ENCODE measurements at regions not wholly inside any gene's neighbourhood (a gene's known extent, or its start where the extent isn't known, plus 50 kb on each side); places are given as distances from the start of the nearest gene placed in this dataset.
"Not testable (repeated sequence)": the region's sequence is repeated elsewhere in the genome, so short reads cannot be mapped to it uniquely, and the experiment has no call there.

DNA sequence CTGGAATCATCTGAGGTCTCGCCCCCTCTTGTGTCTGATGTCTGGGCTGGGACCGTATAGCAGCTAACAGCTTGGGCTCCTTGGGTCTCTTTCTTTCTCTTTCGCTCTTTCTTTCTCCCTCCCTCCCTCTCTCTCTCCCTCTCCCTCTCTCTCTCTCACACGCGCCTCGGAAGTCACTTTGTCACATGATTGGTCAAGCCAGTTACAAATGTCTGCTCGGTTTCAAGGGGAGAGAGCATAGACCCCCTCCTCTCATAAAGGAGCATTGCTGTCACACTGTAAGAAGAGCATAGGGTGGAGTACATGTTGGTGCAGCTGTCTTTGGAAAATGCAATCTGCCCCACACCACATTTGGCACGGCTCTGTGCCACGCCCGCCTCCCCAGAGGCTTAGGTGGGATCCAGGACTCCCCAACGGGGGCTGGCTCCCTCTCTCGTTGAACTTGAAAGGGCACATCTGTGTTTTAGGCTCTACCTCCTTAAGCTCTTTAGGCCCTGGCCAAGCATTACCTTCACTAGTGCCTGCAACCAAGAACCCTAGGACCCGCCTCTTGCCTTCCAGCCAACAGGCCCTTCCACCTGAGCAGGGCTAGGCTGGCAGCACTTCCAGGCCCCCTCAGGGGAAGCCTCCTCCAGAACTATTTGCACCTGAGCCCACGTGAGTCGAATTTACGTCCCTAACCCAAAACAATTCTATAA lies 61.9 kb upstream of the CACUL1 start:
- no peak for FAIRE-seq
- TF ChIP-seq SPI1 (IDR thresholded peaks at IDR 0.05; ENCODE audit: low read depth, low read length) (no peak), TAF1 (IDR thresholded peaks at IDR 0.05; ENCODE audit: low read depth, low read length) (no peak), PAX5 (IDR thresholded peaks at IDR 0.05; ENCODE audit: insufficient read depth, low read length, severe bottlenecking) (no peak), POLR2AphosphoS5 (IDR thresholded peaks at IDR 0.05; ENCODE audit: low read depth, low read length) (no peak), POU2F2 (IDR thresholded peaks at IDR 0.05; ENCODE audit: low read depth, low read length) (no peak), POLR2A (IDR thresholded peaks at IDR 0.05; ENCODE audit: low read depth, low read length) (no peak)

DNA sequence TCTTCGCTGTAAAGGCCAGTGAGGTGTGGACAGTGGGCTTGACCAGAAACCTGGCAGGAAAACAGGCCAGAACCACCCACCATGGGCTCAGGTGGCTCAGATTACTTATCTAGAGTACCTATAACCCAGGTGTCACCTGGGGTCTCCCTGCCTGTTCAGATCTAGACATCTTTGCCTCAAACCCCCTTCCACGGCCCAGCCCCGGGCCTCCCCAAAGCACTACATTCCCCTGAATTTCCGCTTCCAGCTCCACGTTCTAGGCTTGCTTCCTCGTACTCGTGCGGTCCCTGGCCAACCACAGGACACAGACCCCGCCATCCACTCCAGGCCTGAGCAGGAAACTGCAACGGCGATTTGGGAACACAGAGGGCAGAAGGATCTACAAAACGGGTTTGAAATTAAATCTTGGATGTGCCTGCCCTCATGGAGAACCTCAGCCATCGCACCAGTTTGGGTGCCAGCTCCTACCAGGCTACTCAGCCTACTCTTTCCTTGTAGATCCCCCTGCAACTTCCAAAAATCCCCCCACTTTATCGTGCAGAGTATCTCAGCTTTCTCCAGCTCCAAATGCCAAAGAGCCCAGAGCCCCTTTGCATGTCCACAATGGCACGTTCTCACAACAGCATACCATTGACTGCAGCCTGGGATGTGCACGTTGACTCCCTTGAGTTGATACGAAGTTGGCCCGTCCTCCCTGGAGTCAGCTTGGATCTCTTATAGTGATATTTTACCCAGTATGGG lies 62.7 kb upstream of the CACUL1 start:
- FAIRE-seq (no peak), DNase-seq (ENCODE audit: insufficient read length, low spot score) (no peak)
- TF ChIP-seq POU2F2 (IDR thresholded peaks at IDR 0.05; ENCODE audit: low read depth, low read length) (no peak), POLR2AphosphoS5 (IDR thresholded peaks at IDR 0.05; ENCODE audit: low read depth, low read length) (no peak), SPI1 (IDR thresholded peaks at IDR 0.05; ENCODE audit: low read depth, low read length) (no peak), PAX5 (IDR thresholded peaks at IDR 0.05; ENCODE audit: insufficient read depth, low read length, severe bottlenecking) (no peak)

More for the DNA sequence above, 61.9 kb upstream of the CACUL1 start:
- DNase-seq (ENCODE audit: insufficient read length, low spot score), result no peak

DNA sequence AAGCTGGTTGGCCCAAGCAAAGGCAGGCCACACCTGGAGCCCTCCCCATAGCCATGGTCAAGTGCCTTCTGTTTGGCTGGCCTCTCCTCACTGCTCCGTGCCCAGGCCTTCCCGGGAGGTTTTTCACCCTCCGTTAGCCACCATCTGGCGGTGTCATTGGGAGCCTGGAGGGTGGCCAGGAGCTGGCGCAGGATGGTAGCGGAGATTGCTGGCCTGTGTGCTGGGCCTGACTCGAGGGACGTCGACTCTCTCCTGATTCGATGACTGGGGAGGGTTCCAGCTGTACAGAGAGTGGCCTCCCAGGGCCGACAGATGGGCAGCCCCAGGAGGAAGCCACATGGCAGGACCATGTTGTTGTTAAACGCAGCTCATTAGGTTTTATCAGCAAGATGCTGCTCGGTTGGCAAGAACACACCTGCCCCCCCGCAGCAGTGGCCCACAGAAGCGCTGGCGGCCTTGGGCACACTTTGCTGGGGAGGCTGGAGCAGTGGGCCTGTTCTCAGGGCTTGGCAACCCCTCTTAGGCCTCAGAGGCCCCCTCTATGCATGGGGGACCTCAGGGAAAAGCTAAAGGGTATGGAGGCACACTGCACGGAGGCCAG lies 64.0 kb upstream of the CACUL1 start:
- TF ChIP-seq POLR2AphosphoS5 (IDR thresholded peaks at IDR 0.05; ENCODE audit: low read depth, low read length) (no peak), POLR2A (IDR thresholded peaks at IDR 0.05; ENCODE audit: low read depth, low read length) (no peak), PAX5 (IDR thresholded peaks at IDR 0.05; ENCODE audit: insufficient read depth, low read length, severe bottlenecking) (no peak), TAF1 (IDR thresholded peaks at IDR 0.05; ENCODE audit: low read depth, low read length) (no peak)
- no peak for FAIRE-seq
- DNase-seq (ENCODE audit: insufficient read length, low spot score), result no peak

- TF ChIP-seq POLR2A (IDR thresholded peaks at IDR 0.05; ENCODE audit: low read depth, low read length), result no peak
- no peak for TF ChIP-seq POLR2AphosphoS5 (IDR thresholded peaks at IDR 0.05; ENCODE audit: low read depth, low read length)
- TF ChIP-seq POU2F2 (IDR thresholded peaks at IDR 0.05; ENCODE audit: low read depth, low read length), result no peak
- TF ChIP-seq PAX5 (IDR thresholded peaks at IDR 0.05; ENCODE audit: insufficient read depth, low read length, severe bottlenecking), result no peak
- TF ChIP-seq TAF1 (IDR thresholded peaks at IDR 0.05; ENCODE audit: low read depth, low read length), result no peak
- TF ChIP-seq SPI1 (IDR thresholded peaks at IDR 0.05; ENCODE audit: low read depth, low read length), result no peak
- DNase-seq (ENCODE audit: insufficient read length, low spot score) (no peak), FAIRE-seq (no peak)
Measured at GRCh38 chr10:118820326-118821116, 65.8 kb upstream of the CACUL1 start.

GRCh38 chr10:118823256-118823907 lies 68.6 kb upstream of the CACUL1 start:
- no peak for DNase-seq (ENCODE audit: insufficient read length, low spot score)
- FAIRE-seq, result no peak

DNA sequence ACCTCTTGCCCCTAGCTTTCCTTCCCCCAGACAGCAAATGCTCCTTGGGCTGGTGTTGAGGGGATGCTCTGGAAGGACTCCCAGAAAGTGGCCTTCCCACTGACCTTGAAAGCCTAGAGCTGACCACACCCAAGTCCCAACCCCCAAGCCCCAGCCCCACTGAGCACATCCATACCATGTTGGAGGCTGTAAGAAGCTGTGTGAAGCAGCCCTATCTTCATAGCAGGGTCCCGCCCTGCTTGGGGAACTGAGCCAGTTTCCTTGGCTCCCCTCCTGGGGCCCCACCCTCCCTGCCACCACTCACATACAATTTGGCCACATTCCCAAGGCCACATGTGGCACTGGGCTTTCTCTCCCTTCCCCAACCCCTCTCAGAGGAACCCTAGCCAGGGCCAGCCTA lies 72.3 kb upstream of the CACUL1 start:
- FAIRE-seq (no peak), DNase-seq (ENCODE audit: insufficient read length, low spot score) (no peak)
- TF ChIP-seq POLR2AphosphoS5 (IDR thresholded peaks at IDR 0.05; ENCODE audit: low read depth, low read length) (no peak), POU2F2 (IDR thresholded peaks at IDR 0.05; ENCODE audit: low read depth, low read length) (no peak), TAF1 (IDR thresholded peaks at IDR 0.05; ENCODE audit: low read depth, low read length) (no peak), SPI1 (IDR thresholded peaks at IDR 0.05; ENCODE audit: low read depth, low read length) (no peak), POLR2A (IDR thresholded peaks at IDR 0.05; ENCODE audit: low read depth, low read length) (no peak), PAX5 (IDR thresholded peaks at IDR 0.05; ENCODE audit: insufficient read depth, low read length, severe bottlenecking) (no peak)

More at GRCh38 chr10:118823256-118823907, 68.6 kb upstream of the CACUL1 start:
- TF ChIP-seq PAX5 (IDR thresholded peaks at IDR 0.05; ENCODE audit: insufficient read depth, low read length, severe bottlenecking) (no peak), POLR2A (IDR thresholded peaks at IDR 0.05; ENCODE audit: low read depth, low read length) (no peak), TAF1 (IDR thresholded peaks at IDR 0.05; ENCODE audit: low read depth, low read length) (no peak), SPI1 (IDR thresholded peaks at IDR 0.05; ENCODE audit: low read depth, low read length) (no peak), POU2F2 (IDR thresholded peaks at IDR 0.05; ENCODE audit: low read depth, low read length) (no peak), POLR2AphosphoS5 (IDR thresholded peaks at IDR 0.05; ENCODE audit: low read depth, low read length) (no peak)

DNA sequence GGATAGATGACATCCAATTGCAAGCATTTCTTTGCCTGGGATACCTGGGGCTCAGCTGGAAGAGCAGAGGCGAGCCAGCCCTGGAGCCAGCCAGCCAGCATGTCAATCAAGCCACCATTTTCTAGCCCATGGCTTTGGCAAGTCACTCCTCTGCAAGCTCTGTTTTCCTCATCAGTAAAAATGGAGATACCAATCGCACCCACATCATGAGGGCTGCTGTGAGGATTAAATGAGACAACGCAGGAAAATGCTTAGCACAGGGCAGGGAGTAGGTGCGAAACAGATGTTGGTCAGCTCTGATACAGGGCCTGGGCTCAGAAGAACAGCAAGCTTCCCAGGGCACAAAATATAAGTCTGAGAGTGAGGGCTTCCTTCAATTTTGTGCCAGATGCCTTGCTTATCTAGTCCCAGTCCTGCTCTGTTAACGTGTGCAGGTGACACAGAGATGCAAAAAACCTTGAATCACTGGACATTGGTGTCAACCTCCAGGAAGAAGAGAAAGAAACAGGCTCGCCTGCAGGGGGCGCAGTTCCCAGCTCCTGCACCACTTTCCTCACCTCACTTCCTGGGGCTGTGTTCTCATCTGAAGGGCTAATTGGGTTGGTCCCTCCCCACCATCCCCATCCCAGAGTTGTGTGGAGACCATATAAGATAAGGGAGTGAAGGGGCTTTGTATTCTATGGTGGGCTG lies 72.8 kb upstream of the CACUL1 start:
- no peak for TF ChIP-seq SPI1 (IDR thresholded peaks at IDR 0.05; ENCODE audit: low read depth, low read length)
- no peak for TF ChIP-seq POLR2AphosphoS5 (IDR thresholded peaks at IDR 0.05; ENCODE audit: low read depth, low read length)
- TF ChIP-seq POLR2A (IDR thresholded peaks at IDR 0.05; ENCODE audit: low read depth, low read length), result no peak
- no peak for TF ChIP-seq TAF1 (IDR thresholded peaks at IDR 0.05; ENCODE audit: low read depth, low read length)
- TF ChIP-seq PAX5 (IDR thresholded peaks at IDR 0.05; ENCODE audit: insufficient read depth, low read length, severe bottlenecking), result no peak
- FAIRE-seq, result no peak
- no peak for DNase-seq (ENCODE audit: insufficient read length, low spot score)

DNA sequence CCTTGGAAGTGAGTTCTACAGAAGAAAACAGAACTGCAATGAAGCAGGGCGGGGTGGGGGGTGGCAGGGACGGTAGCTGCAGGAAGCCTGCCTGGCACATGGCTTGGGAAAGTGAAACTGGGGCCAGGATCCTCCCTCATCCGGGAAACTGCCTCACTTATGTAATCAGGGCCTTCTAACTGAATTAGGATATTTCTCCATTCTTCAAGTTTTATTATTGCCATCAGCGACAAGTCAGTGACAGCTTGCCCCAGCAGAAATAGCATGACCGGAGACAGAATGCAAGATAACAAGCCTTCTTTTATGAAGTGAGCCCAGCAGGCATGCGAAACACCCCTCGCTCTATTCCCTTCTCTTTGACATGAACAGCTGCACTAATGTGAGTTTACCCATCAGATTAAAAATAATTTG lies 77.5 kb upstream of the CACUL1 start:
- FAIRE-seq, result no peak
- no peak for TF ChIP-seq POLR2A (IDR thresholded peaks at IDR 0.05; ENCODE audit: low read depth, low read length)
- TF ChIP-seq SPI1 (IDR thresholded peaks at IDR 0.05; ENCODE audit: low read depth, low read length), result no peak
- no peak for TF ChIP-seq PAX5 (IDR thresholded peaks at IDR 0.05; ENCODE audit: insufficient read depth, low read length, severe bottlenecking)
- TF ChIP-seq TAF1 (IDR thresholded peaks at IDR 0.05; ENCODE audit: low read depth, low read length), result no peak
- no peak for TF ChIP-seq POLR2AphosphoS5 (IDR thresholded peaks at IDR 0.05; ENCODE audit: low read depth, low read length)
- no peak for TF ChIP-seq POU2F2 (IDR thresholded peaks at IDR 0.05; ENCODE audit: low read depth, low read length)
- no peak for DNase-seq (ENCODE audit: insufficient read length, low spot score)

- FAIRE-seq; DNase-seq (ENCODE audit: insufficient read length, low spot score): not testable (repeated sequence)
Measured at GRCh38 chr10:118834370-118834769, 79.6 kb upstream of the CACUL1 start.
